Kidney (tissue), 13 donors: ENCODE measurements at regions not wholly inside any gene's neighbourhood (a gene's known extent, or its start where the extent isn't known, plus 50 kb on each side); places are given as distances from the start of the nearest gene placed in this dataset.

ENCODE experiments used
- DNase-seq, 5 donors: peaks; one replicate each; pipeline ENCODE4 v3.0.0-alpha.2; 2013 to 2020
- FAIRE-seq: peaks from 2 replicates; lab custom pipeline; 2012; peaks lifted over from hg19 to GRCh38; lab: Jason Lieb, UNC
- H3K27ac ChIP-seq, 2 donors: one replicate each; pipeline ENCODE4 v1.7.0; 2013; ENCODE audit warnings: low read depth in 2 of 2, low read length in 2 of 2, inconsistent platforms in 1 of 2
- H3K27me3 ChIP-seq: one replicate; pipeline ENCODE4 v1.7.1; 2013; ENCODE audit warnings: low read length, inconsistent platforms; ENCODE audit not compliant: control insufficient read depth, insufficient read depth
- H3K36me3 ChIP-seq, 3 donors: one replicate each; pipeline versions ENCODE4 v1.7.0 to v1.7.1; 2013; ENCODE audit warnings: low read length in 3 of 3, control low read depth in 1 of 3, inconsistent platforms in 1 of 3; ENCODE audit not compliant: insufficient read depth in 3 of 3, control insufficient read depth in 2 of 3
- H3K4me1 ChIP-seq, 3 donors: one replicate each; pipeline versions ENCODE4 v1.7.0 to v1.7.1; 2013; ENCODE audit warnings: low read length in 3 of 3, inconsistent platforms in 1 of 3, low read depth in 1 of 3; ENCODE audit not compliant: control insufficient read depth in 2 of 3, insufficient read depth in 2 of 3
- H3K4me3 ChIP-seq, 3 donors: one replicate each; pipeline versions ENCODE4 v1.7.0 to v1.8.1; 2013; ENCODE audit warnings: low read length in 3 of 3, control low read depth in 1 of 3, inconsistent platforms in 1 of 3
- H3K9ac ChIP-seq, 3 donors: one replicate each; pipeline versions ENCODE4 v1.7.0 to v1.7.1; 2013; ENCODE audit warnings: low read length in 3 of 3, control low read depth in 1 of 3, inconsistent platforms in 1 of 3
- H3K9me3 ChIP-seq, 3 donors: one replicate each; pipeline versions ENCODE4 v1.7.0 to v1.7.1; 2013; ENCODE audit warnings: low read length in 3 of 3, control low read depth in 1 of 3, inconsistent platforms in 1 of 3; ENCODE audit not compliant: control insufficient read depth in 2 of 3, insufficient read depth in 1 of 3
- intact Hi-C: fragments of 100-400 bp; cut with DNase I; formaldehyde crosslinking; loops from one replicate; pipeline ENCODE4 v1.11.1; 2022
- TF ChIP-seq, protein P1 (sequence below): IDR thresholded peaks from 3 replicates; pipeline ENCODE4 v1.5.1; 2012; ENCODE audit warnings: mild to moderate bottlenecking, moderate library complexity, borderline replicate concordance; ENCODE audit not compliant: insufficient read depth; ENCODE audit errors: extremely low read depth
- donor health status: control.
- donor health status: control.
- donor health status: control.
- donor health status: control.
- donor health status: control.
- donor health status: DM: yes; HTN: yes; CAD: no.
- donor health status: Normal renal cell carcinoma (clear cell type).

DNA sequence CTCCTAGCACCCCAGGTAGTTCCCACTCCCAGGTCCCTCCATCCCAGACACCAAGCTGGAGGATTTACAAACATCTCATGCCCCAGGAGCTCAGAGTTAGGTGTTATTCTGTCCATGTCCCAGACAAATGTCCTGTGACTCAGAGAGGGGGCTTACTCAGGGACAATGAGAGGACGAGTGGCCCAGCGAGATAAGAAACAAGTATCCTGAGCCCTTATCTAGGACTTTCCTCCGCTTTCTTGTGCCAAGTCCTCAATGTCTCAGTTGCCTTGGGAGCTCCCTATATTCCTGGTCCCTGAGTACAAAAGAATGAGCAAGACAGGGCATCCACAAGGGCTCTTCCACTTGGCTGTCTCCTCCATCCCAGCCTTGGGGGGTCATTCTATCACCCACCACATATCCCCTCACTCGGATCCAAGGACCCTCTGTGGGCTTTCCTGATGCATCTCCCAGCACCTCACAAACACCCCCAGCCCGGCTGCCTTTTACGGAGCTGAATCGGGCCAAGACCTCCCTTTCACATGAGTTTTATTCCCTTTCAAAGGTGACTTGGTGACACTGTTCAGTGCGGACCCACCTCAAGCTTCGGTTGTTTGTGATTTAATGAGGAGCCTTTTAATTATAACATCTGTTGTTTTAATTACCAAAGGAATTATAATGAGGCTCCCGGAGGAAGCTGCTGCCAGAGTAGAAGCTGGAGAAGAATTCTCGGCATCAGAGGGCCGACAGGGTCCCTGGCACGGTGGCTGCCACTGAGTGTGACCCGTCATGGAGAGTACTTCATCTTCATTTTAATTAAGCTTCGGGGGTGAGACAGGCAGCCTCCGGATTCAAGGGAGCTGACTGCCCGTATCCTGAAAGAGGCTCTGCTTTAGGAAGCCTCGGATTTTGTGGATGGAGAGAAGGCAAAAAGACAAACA, 121.5 kb downstream of the WSCD1 start:
- H3K9ac ChIP-seq = no peak overlapping the region
- TF ChIP-seq, protein P1, sequence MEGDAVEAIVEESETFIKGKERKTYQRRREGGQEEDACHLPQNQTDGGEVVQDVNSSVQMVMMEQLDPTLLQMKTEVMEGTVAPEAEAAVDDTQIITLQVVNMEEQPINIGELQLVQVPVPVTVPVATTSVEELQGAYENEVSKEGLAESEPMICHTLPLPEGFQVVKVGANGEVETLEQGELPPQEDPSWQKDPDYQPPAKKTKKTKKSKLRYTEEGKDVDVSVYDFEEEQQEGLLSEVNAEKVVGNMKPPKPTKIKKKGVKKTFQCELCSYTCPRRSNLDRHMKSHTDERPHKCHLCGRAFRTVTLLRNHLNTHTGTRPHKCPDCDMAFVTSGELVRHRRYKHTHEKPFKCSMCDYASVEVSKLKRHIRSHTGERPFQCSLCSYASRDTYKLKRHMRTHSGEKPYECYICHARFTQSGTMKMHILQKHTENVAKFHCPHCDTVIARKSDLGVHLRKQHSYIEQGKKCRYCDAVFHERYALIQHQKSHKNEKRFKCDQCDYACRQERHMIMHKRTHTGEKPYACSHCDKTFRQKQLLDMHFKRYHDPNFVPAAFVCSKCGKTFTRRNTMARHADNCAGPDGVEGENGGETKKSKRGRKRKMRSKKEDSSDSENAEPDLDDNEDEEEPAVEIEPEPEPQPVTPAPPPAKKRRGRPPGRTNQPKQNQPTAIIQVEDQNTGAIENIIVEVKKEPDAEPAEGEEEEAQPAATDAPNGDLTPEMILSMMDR = no peak
- intact Hi-C loops = no loop called here

DNA sequence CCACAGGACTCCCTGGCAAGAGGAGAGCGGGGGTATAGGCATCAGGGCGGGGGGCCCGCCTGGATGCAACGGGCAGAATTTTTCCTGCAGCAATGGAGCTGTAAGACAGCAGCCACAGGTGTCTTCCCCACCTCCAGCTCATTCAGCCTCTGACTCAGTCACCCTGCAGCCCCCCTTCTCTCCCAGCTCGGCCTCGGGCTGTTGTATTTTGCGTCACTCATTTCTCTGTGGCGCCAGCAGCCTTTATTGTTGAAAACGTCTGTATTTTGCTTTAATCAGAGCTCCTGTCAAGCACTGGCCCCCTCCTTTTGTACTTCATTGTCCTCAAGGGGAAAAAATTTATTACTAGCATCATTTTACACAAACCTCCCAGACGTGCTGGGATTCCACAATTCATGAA, 117.7 kb downstream of the WSCD1 start:
- no peak overlapping the region for H3K4me3 ChIP-seq
- TF ChIP-seq, protein P1 = no peak
- H3K36me3 ChIP-seq = no peaks in the 10 kb centered on the region
- no peak overlapping the region for H3K27ac ChIP-seq
- DNase-seq = peak in 3 of 5 donors; percentile 30 to 44 (median 43)
- no peaks in the 10 kb centered on the region for H3K4me1 ChIP-seq
- no peak overlapping the region for H3K9ac ChIP-seq
- intact Hi-C loops = no loop called here
- no peak for FAIRE-seq
- no peaks in the 10 kb centered on the region for H3K27me3 ChIP-seq
- H3K9me3 ChIP-seq = no peaks in the 10 kb centered on the region

More for the DNA sequence above, 121.5 kb downstream of the WSCD1 start:
- no peaks in the 10 kb centered on the region for H3K4me1 ChIP-seq
- DNase-seq (no peak), FAIRE-seq (no peak)
- no peaks in the 10 kb centered on the region for H3K9me3 ChIP-seq
- H3K27ac ChIP-seq = no peak overlapping the region
- no peak overlapping the region for H3K4me3 ChIP-seq
- no peaks in the 10 kb centered on the region for H3K27me3 ChIP-seq
- no peaks in the 10 kb centered on the region for H3K36me3 ChIP-seq

DNA sequence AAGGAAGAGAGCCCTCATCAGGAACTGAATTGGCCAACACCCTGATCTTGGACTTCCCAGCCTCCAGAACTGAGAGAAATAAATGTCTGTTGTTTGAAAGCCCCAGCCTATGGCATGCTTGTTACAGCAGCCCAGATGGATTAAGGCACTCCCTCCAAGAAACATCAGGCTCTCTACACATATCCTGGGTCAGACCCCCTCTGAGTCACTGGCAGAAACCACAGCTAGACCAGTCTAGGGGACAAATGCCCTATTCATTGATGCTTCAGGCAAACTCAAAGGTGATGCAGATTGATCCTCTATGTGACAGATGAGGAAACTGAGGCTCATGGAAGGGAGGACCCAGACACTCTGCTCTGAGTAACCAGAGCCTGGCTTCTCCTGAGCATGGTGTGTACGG, 116.8 kb downstream of the WSCD1 start:
- intact Hi-C loops = no loop called here
- FAIRE-seq = no peak

More for the DNA sequence above, 116.8 kb downstream of the WSCD1 start:
- H3K27me3 ChIP-seq = no peaks in the 10 kb centered on the region
- H3K4me3 ChIP-seq = no peak overlapping the region
- no peaks in the 10 kb centered on the region for H3K36me3 ChIP-seq
- no peak overlapping the region for H3K27ac ChIP-seq
- no peak overlapping the region for H3K9ac ChIP-seq
- DNase-seq = no peak
- no peaks in the 10 kb centered on the region for H3K4me1 ChIP-seq
- H3K9me3 ChIP-seq = no peaks in the 10 kb centered on the region
- TF ChIP-seq, protein P1 = no peak
